Lung (tissue), 11 donors: ENCODE measurements at regions not wholly inside any gene's neighbourhood (a gene's known extent, or its start where the extent isn't known, plus 50 kb on each side); places are given as distances from the start of the nearest gene placed in this dataset.
"Not testable (repeated sequence)": the region's sequence is repeated elsewhere in the genome, so short reads cannot be mapped to it uniquely, and the experiment has no call there.

Experiments used
- ATAC-seq: fragments of 200-7000 bp; cut with Tn5 transposase; one replicate; pipeline ENCODE4 v1.9.1; 2020; ENCODE audit warnings: moderate number of reproducible peaks; ENCODE audit not compliant: insufficient read depth, low FRiP score
- DNase-seq, 3 donors: peaks; one replicate each; pipeline ENCODE4 v3.0.0-alpha.2; 2013 to 2017
- H3K27ac ChIP-seq, 2 donors: one replicate each; pipeline ENCODE4 v1.5.1; 2013; ENCODE audit warnings: mild to moderate bottlenecking in 2 of 2, moderate library complexity in 2 of 2, control low read depth in 1 of 2, inconsistent platforms in 1 of 2, low read depth in 1 of 2, low read length in 1 of 2
- H3K27me3 ChIP-seq, 3 donors: one replicate each; pipeline ENCODE4 v1.5.1; 2013; ENCODE audit warnings: low read length in 2 of 3; ENCODE audit not compliant: control insufficient read depth in 3 of 3, insufficient read depth in 3 of 3
- H3K36me3 ChIP-seq, 4 donors: one replicate each; pipeline ENCODE4 v1.5.1; 2013; ENCODE audit warnings: low read length in 4 of 4, mild to moderate bottlenecking in 1 of 4, moderate library complexity in 1 of 4; ENCODE audit not compliant: control insufficient read depth in 4 of 4, insufficient read depth in 4 of 4
- H3K4me1 ChIP-seq, 5 donors: one replicate each; pipeline ENCODE4 v1.5.1; 2013; ENCODE audit warnings: low read length in 5 of 5, mild to moderate bottlenecking in 2 of 5, moderate library complexity in 1 of 5; ENCODE audit not compliant: control insufficient read depth in 5 of 5, insufficient read depth in 5 of 5
- H3K4me3 ChIP-seq: one replicate; pipeline ENCODE4 v1.5.1; 2013; ENCODE audit warnings: mild to moderate bottlenecking, control low read depth, moderate library complexity
- H3K9ac ChIP-seq, 2 donors: one replicate each; pipeline ENCODE4 v1.5.1; 2013; ENCODE audit warnings: low read length in 2 of 2, control low read depth in 1 of 2; ENCODE audit not compliant: insufficient read depth in 1 of 2
- H3K9me3 ChIP-seq, 4 donors: one replicate each; pipeline ENCODE4 v1.5.1; 2013; ENCODE audit warnings: low read length in 3 of 4, mild to moderate bottlenecking in 1 of 4, moderate library complexity in 1 of 4; ENCODE audit not compliant: control insufficient read depth in 4 of 4, insufficient read depth in 3 of 4
- CTCF ChIP-seq: IDR thresholded peaks from 2 replicates; pipeline ENCODE4 v1.5.1; 2012; ENCODE audit warnings: mild to moderate bottlenecking; ENCODE audit errors: control extremely low read depth, extremely low read depth
- WGBS, 2 donors: extraction: QIAGEN DNeasy Blood & Tissue Kit; methylation state at CpG; one replicate each; pipeline ENCODE4 v1.1.7; 2013; 5-methylcytosine and 5-hydroxymethylcytosine counted together
- donor health status: control.
- donor health status: control.
- donor health status: Bipolar disorder and iron deficiency.
- donor health status: healthy.
- donor health status: DM: yes; HTN: yes; CAD: no.

- Histone ChIP-seq H3K4me3 (no peak overlapping the region), H3K9me3 (peaks cover 0 to 11% (median 0%) of the 10 kb centered on the region in 4 donors), H3K27me3 (no peaks in the 10 kb centered on the region), H3K4me1 (no peaks in the 10 kb centered on the region), H3K36me3 (no peaks in the 10 kb centered on the region), H3K27ac (no peak overlapping the region), H3K9ac (no peak overlapping the region)
- 30 to 40% methylated on average over 1 of the region's 1 CpG for WGBS, 2 donors
- DNase-seq = no peak
- ATAC-seq = no peak
- no peak for TF ChIP-seq CTCF
Measured at GRCh38 chr19:28065026-28065425, 1147.9 kb downstream of the UQCRFS1 start.

DNA sequence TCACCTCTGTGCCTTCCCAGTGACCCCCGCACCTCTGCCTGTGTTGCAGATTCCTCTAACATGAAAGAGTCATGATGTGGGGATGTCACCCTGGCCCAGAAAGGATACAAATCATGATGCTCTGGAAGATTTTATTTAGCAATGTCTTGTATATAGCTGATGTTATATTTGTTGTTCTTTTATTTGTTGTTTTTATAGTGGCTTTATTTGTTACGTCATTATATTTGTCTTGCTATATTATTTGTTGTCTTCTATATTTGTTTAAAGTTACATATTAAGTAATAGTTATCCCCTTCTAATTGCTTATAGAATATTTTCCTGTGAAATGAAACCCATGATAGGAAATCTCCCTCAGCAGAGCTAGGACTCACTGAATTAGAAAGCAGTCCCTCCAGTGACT is 1149.2 kb downstream of the UQCRFS1 start:
- TF ChIP-seq CTCF = no peak
- Histone ChIP-seq H3K4me3 (no peak overlapping the region), H3K27ac (no peak overlapping the region), H3K9ac (no peak overlapping the region), H3K36me3 (no peaks in the 10 kb centered on the region), H3K4me1 (no peaks in the 10 kb centered on the region), H3K27me3 (no peaks in the 10 kb centered on the region), H3K9me3 (peaks cover 0 to 21% (median 3%) of the 10 kb centered on the region in 4 donors)
- ATAC-seq (no peak), DNase-seq (no peak)
- 84 to 88% methylated on average over 2 of the region's 2 CpGs for WGBS, 2 donors

DNA sequence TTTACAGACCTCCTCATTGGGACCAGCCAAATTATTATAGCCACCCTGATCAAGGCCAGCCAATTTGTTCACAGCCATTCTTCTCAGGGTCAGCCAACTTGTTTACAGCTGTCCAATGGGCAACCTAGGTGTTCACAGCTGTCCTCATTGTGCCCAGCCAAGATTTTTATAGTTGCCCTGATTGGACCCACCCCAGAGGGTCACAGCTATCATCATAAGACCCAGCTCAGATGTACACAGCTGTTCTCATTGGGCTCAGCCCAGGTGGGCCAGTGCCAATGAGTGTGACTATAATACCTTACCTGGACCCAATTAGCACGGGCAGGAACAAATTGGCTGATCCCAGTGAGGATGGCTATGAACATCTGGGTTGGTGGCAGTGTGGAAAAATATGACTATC is 1151.8 kb downstream of the UQCRFS1 start:
- peaks cover 0 to 27% (median 4%) of the 10 kb centered on the region in 4 donors for H3K9me3 ChIP-seq
- no peak for DNase-seq
- no peaks in the 10 kb centered on the region for H3K4me1 ChIP-seq
- H3K27me3 ChIP-seq = no peaks in the 10 kb centered on the region
- 85 to 100% methylated on average over 1 of the region's 1 CpG for WGBS, 2 donors
- no peaks in the 10 kb centered on the region for H3K36me3 ChIP-seq
- no peak for TF ChIP-seq CTCF
- no peak for ATAC-seq
- no peak overlapping the region for H3K9ac ChIP-seq
- no peak overlapping the region for H3K27ac ChIP-seq
- H3K4me3 ChIP-seq = no peak overlapping the region

DNA sequence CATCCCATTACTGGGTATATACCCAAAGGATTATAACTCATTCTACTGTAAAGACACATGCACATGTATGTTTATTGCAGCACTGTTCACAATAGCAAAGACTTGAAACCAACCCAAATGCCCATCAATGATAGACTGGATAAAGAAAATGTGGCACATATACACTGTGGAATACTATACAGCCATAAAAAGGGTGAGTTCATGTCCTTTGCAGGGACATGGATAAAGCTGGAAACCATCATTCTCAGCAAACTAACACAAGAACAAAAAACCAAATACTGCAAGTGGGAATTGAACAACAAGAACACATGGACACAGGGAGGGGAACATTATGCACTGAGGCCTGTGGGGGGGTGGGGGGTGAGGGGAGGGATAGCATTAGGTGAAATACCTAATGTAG is 1155.9 kb downstream of the UQCRFS1 start:
- not testable (repeated sequence) for H3K9ac ChIP-seq, H3K27ac ChIP-seq, H3K4me3 ChIP-seq, ATAC-seq, H3K36me3 ChIP-seq, H3K4me1 ChIP-seq, DNase-seq, H3K27me3 ChIP-seq
- H3K9me3 ChIP-seq = peaks cover 0 to 25% (median 4%) of the 10 kb centered on the region in 4 donors
